GM21447 (cell line): ENCODE measurements at regions not wholly inside any gene's neighbourhood (a gene's known extent, or its start where the extent isn't known, plus 50 kb on each side); places are given as distances from the start of the nearest gene placed in this dataset.
"Not testable (repeated sequence)": the region's sequence is repeated elsewhere in the genome, so short reads cannot be mapped to it uniquely, and the experiment has no call there.

Experiments used
- ATAC-seq: cut with Tn5 transposase; IDR thresholded peaks from one replicate; pipeline ENCODE4 v1.9.1; 2021; ENCODE audit not compliant: unreplicated experiment

- ATAC-seq = no peak
Observed at GRCh38 chr20:12566596-12566995, 442.2 kb upstream of the SPTLC3 start.

DNA sequence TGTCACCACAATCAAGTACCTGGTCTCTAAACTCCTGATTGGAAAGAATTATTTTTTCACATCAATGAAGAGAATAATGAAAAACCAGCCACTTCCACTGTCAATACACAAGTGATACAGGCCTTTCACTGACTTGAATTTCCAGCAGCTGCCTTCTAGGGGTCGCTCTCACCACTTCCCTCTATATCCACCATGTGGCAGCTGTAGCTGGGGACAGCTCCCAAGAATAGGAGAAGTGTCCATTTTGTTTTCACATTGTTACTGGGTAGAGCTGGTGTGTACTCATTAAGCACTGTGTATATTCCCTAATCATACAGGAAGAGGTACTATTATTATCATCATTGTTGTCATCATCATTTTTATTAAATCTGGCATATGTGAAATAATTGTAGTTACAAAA, 438.4 kb upstream of the SPTLC3 start:
- no peak for ATAC-seq

DNA sequence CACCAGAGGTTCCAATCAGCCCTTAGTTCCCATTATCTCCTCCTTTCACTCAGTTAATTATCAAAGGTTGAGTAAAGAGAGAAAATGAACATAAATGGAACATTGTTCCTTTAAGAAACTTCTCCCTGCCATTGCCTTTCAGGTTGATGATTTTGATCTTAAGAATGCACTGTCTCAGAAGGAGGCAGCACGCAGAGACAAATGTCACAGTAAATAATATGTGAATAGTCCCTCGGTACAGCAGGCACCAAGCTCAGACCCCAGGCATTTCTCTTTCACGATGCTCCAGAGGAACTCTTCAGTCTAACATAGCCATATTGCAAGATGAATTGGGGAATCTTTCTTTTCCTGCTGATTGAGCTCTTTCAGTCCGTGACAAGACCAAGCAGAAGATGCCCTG, 435.3 kb upstream of the SPTLC3 start:
- no peak for ATAC-seq

- no peak for ATAC-seq
Observed at GRCh38 chr20:12575352-12576095, 433.2 kb upstream of the SPTLC3 start.

DNA sequence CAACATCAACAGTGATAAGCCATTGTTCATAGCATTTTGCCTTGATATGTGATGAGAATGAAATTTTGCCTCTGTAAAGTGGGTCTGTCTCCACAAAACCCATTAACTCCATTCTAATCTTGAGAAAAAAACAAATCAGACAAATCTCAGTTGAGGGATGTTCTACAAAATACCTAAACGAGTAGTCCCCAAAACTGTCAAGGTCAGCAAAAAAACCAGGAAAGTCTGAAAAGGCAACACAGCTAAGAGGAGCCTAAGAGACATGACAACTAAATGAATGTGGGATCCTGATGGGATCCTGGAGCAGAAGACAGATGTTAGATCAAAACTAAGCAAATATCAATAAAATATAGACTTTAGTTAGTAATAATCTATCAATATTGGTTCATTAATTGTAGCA, 431.6 kb upstream of the SPTLC3 start:
- no peak for ATAC-seq

GRCh38 chr20:12581644-12582289, 427.0 kb upstream of the SPTLC3 start:
- ATAC-seq = no peak

GRCh38 chr20:12582710-12583109, 426.1 kb upstream of the SPTLC3 start:
- not testable (repeated sequence) for ATAC-seq

- ATAC-seq = no peak
Observed at GRCh38 chr20:12591949-12592470, 416.8 kb upstream of the SPTLC3 start.

DNA sequence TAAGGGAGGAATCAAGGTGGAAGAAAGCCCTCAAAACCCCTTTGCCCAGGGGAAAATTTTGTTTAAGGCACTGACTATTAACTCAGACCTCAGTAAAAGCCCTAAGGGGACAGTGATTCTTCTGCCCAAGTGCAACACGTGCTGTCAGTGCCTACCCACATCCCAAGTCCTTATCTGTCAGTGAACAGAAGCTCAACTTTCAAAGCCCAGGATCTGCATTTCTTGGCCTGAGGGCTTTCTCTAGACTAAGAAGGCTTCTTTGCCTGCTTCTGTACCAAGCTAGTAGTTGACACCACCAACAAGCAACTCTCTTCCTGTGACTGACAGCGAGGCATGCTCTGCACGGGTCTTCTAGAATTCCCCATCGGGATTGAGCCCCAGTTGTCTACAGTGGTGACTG, 416.0 kb upstream of the SPTLC3 start:
- no peak for ATAC-seq

- no peak for ATAC-seq
Observed at GRCh38 chr20:12593342-12593873, 415.4 kb upstream of the SPTLC3 start.

- ATAC-seq = no peak
Observed at GRCh38 chr20:12594410-12595088, 414.2 kb upstream of the SPTLC3 start.

DNA sequence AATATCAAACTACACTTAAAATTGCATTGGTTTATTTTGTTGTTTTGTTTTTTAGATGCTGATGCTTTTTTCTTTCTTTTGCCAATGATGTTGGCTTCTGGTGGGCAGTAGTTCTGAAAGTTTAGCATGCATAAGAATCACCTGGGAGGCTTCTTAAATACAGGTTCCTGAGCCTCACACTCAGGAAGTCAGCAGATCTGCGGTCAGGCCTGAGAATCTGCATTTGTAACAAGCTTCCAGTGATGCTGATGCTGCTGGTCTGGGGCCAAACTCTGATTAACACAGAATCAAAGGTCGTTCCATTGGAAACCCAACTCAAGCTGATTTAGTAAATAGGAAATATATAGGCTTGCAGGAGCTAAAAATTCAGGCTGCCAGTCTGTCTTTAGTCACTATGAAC, 412.9 kb upstream of the SPTLC3 start:
- no peak for ATAC-seq

DNA sequence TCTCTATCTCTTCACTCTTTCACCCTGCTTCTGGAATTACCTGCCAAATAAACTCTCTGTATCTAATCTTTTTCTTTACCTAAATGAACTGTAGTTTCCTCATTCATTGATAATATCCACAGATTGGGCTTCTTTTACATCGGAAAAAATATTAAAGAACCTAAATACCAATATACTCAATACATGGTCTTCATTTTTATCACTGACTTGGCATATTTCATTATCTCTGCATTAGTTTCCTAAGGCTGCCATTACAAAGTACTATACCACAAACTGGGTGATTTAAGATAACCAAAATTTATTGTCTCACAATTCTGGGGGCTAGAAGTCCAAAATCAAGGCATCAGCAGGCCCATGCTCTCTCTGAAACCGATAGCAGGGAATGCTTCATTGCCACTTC, 411.9 kb upstream of the SPTLC3 start:
- no peak for ATAC-seq

DNA sequence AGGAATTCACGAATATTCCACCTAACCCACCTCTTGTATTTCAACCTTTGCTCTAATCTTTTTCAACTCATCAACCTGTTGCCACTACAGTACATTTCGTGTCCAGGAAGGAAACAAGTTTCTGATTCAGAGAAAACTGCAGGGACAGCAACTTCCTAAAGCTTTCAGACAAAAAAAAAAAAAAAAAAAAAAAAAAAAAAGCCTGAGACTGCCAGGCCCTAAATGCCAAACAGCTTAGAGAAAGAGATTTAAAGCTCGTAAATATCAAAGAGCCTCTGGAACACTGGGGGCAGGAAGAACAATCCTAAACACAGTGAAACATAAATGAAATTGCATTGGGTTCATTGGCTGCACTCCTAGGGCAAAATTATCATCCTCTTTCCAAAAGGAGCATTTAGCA, 411.2 kb upstream of the SPTLC3 start:
- ATAC-seq = no peak

DNA sequence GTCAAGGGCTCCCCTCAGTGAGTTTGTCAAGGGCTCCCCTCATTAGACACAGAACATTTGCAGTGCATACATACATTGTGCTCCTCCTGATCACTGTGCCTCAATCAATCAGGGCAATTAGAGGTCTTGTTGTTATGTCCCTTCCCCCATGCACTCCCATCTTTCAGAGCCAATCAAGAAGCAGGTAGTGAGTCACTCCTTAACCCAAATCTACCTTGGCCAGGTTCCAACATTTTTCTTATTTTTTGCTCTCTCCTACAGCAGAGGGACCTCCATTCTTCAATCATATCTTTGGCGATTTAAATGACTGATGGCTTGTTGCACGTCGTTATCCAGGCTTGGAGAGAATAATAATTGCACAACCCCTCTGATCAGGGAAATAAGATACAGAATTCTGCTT, 409.9 kb upstream of the SPTLC3 start:
- no peak for ATAC-seq

DNA sequence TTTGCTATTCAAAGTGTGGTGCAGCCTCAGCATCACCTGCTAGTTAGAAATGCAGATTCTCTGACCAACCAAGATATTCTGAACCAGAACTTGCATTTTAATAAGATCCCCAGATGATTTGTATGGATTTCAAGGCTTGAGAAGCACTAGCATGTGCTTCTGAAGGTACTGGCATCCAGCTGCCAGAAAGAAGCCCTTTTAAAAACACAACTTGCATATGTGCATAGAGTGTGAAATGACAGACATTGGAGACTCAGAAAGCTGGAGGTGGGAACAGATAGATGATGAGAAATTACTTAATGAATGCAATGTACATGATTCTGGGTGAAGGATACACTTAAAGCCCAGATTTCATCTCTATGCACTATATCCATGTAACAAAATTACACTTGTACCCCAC, 409.3 kb upstream of the SPTLC3 start:
- ATAC-seq = no peak

DNA sequence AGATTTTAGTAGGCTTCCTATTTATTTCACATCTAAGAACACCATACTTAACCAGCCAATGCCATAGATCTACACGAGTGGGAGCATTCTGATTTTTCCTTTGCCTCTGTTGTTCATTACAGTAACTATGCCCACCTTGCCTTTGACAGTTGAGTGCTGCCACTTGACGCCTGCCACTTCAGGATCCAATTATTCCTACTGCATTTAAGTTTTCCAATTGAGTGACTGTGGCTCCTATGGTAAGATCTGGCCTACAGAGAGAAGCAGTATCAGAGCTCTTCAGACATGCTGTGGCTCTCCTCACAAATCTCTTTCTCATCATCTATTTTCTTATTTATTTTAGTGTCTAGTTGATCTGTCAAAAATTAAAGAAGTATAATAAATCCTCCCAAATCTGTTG, 403.0 kb upstream of the SPTLC3 start:
- no peak for ATAC-seq

DNA sequence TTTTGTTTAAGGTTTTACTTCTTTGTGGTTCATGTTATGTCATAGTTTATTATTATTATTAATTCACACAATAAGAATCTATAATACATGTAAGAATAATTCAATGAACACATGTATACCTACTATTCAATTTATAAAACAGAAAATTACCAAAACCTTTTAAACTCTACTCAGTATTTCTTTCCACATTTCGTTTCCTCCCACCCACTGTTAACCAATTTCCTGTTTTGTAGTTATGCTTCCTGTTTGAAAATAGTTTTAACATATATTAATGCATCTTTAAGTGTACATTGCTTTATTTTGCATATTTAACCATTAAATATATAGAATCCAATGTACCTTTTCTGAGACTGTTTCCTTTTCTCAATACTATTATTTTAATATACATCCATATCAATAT, 397.9 kb upstream of the SPTLC3 start:
- ATAC-seq = no peak

GRCh38 chr20:12614764-12615163, 394.0 kb upstream of the SPTLC3 start:
- no peak for ATAC-seq

GRCh38 chr20:12617076-12617475, 391.7 kb upstream of the SPTLC3 start:
- no peak for ATAC-seq

DNA sequence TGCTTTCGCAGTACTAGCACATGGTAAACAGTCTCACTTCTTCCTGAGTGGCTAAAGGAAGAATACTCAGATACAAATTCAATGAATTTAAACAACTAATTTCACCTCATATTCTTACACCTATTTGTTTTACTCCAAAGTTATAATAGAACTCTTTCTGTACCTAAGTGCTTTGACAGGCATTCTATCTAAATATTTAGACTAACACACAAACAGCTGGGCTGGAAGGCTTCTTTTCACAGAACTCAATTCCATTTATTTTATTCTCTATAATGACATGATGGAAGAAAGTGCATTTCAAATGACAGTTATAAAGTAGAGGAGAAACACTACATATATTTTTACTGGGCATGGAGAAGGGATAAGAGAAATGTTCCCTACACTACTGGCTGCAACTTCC, 384.9 kb upstream of the SPTLC3 start:
- no peak for ATAC-seq

- no peak for ATAC-seq
Observed at GRCh38 chr20:12627485-12627884, 381.3 kb upstream of the SPTLC3 start.
